ENCODE measurements at regions not wholly inside any gene's neighbourhood (a gene's known extent, or its start where the extent isn't known, plus 50 kb on each side); places are given as distances from the start of the nearest gene placed in this dataset.
"Not testable (repeated sequence)": the region's sequence is repeated elsewhere in the genome, so short reads cannot be mapped to it uniquely, and the experiment has no call there.

GRCh38 chrX:7372825-7373525 lies 225.0 kb upstream of the PUDP start:
- DNase-seq, result no peak

- no peak for DNase-seq
Observed at GRCh38 chrX:7362111-7362510, 214.2 kb upstream of the PUDP start.

GRCh38 chrX:7351926-7352325 lies 204.0 kb upstream of the PUDP start:
- DNase-seq, result no peak

GRCh38 chrX:7347465-7347864 lies 199.5 kb upstream of the PUDP start:
- peak; percentile 9 for DNase-seq

- DNase-seq, result no peak
Observed at GRCh38 chrX:7346021-7346420, 198.1 kb upstream of the PUDP start.

- no peak for DNase-seq
Observed at GRCh38 chrX:7343181-7343580, 195.2 kb upstream of the PUDP start.

- not testable (repeated sequence) for DNase-seq
Observed at GRCh38 chrX:7335816-7336362, 187.9 kb upstream of the PUDP start.

- no peak for DNase-seq
Observed at GRCh38 chrX:7334253-7334935, 186.4 kb upstream of the PUDP start.

- DNase-seq, result peak; percentile 9
Observed at GRCh38 chrX:7330971-7331746, 183.2 kb upstream of the PUDP start.

- DNase-seq, result no peak
Observed at GRCh38 chrX:7330556-7330955, 182.6 kb upstream of the PUDP start.

- no peak for DNase-seq
Observed at GRCh38 chrX:7318661-7319060, 170.7 kb upstream of the PUDP start.

GRCh38 chrX:7318241-7318640 lies 170.3 kb upstream of the PUDP start:
- no peak for DNase-seq

- DNase-seq, result no peak
Observed at GRCh38 chrX:7316887-7317286, 168.9 kb upstream of the PUDP start.

- DNase-seq, result no peak
Observed at GRCh38 chrX:7316280-7316679, 168.3 kb upstream of the PUDP start.

- DNase-seq, result no peak
Observed at GRCh38 chrX:7314425-7314824, 166.5 kb upstream of the PUDP start.

- DNase-seq, result no peak
Observed at GRCh38 chrX:7307720-7308119, 159.8 kb upstream of the PUDP start.

GRCh38 chrX:7294483-7294882 lies 146.5 kb upstream of the PUDP start:
- no peak for DNase-seq

GRCh38 chrX:7286168-7286837 lies 138.3 kb upstream of the PUDP start:
- DNase-seq, result no peak

- DNase-seq, result no peak
Observed at GRCh38 chrX:7285765-7286164, 137.8 kb upstream of the PUDP start.

- DNase-seq, result no peak
Observed at GRCh38 chrX:7283741-7284140, 135.8 kb upstream of the PUDP start.

- no peak for DNase-seq
Observed at GRCh38 chrX:7280520-7280919, 132.6 kb upstream of the PUDP start.

- no peak for DNase-seq
Observed at GRCh38 chrX:7272346-7272745, 124.4 kb upstream of the PUDP start.

GRCh38 chrX:7270933-7271332 lies 123.0 kb upstream of the PUDP start:
- no peak for DNase-seq
